ENCODE measurements at regions not wholly inside any gene's neighbourhood (a gene's known extent, or its start where the extent isn't known, plus 50 kb on each side); places are given as distances from the start of the nearest gene placed in this dataset.

DNA sequence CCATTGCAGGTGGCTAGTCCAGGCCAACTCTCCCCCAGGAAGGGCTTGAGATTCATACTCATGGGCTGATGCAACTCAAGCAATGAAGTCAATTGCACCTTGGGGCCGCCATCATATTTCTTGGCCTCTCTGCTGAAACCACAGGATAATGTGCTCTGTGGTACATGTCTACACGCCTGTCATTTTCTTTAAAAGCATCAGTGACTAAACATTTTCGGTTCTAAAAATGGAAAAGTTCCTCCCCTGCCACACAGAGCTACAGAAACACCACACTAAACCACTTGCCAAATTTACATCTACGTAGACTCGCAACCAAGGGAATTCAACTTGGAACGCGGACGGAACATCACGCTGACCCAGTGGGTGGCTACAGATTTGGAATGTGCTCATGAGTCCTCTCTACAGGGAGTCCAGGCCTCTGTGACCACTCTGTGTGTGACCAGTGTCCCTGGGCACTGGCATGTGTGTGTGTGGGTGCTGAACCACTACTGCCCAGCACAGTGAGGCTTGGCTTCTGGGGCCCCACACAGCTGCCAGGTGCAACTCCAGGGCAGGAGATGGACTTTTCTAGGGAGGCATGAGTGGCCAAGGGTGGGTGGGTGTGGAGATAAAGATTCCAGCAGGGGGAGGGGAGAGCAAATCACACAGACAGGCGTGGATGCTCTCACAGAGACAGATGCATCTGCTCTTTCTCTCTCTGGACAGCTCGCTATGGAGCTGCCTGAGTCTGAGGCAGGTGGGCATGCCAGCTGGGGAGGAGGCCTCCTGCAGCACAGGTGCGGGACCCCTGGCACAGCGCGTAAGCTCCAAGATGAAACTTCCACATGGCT lies 261.9 kb downstream of the CTTN start:
- TF ChIP-seq, protein P1, sequence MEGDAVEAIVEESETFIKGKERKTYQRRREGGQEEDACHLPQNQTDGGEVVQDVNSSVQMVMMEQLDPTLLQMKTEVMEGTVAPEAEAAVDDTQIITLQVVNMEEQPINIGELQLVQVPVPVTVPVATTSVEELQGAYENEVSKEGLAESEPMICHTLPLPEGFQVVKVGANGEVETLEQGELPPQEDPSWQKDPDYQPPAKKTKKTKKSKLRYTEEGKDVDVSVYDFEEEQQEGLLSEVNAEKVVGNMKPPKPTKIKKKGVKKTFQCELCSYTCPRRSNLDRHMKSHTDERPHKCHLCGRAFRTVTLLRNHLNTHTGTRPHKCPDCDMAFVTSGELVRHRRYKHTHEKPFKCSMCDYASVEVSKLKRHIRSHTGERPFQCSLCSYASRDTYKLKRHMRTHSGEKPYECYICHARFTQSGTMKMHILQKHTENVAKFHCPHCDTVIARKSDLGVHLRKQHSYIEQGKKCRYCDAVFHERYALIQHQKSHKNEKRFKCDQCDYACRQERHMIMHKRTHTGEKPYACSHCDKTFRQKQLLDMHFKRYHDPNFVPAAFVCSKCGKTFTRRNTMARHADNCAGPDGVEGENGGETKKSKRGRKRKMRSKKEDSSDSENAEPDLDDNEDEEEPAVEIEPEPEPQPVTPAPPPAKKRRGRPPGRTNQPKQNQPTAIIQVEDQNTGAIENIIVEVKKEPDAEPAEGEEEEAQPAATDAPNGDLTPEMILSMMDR (IDR thresholded peaks at IDR 0.05) = no peak
- TF ChIP-seq POLR2A (IDR thresholded peaks at IDR 0.05) = no peak
